ENCODE measurements at regions not wholly inside any gene's neighbourhood (a gene's known extent, or its start where the extent isn't known, plus 50 kb on each side); places are given as distances from the start of the nearest gene placed in this dataset.

DNA sequence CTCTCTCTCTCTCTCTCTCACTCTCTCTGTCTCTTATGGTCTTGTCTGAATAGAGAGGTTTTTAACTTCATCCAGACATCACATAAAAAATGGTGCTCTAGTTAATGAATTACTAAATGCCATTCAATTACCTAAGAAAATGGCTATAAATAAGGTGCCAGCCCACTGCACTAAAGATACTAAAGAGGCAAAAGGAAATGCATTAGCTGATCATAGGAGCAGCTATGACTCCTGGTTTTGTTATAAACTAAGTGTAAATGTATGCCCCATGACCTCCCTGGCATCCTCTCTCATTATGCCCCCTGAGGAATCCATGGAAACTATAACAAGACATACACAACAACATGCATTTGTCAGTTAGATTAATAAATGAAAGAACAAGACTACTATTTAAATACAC is 57.5 kb upstream of the PDC start:
- Histone ChIP-seq H3K27me3 (no peaks in the 10 kb centered on the region), H3K36me3 (no peaks in the 10 kb centered on the region), H3K4me3 (no peak overlapping the region), H3K9me3 (peaks cover 5% of the 10 kb centered on the region; the same call in 1 of the 2 replicates)
- DNase-seq: no peak

- H3K36me3 ChIP-seq: no peaks in the 10 kb centered on the region
- no peaks in the 10 kb centered on the region for H3K27me3 ChIP-seq
- no peaks in the 10 kb centered on the region; the same call in 1 of the 2 replicates for H3K9me3 ChIP-seq
Measured at GRCh38 chr1:186514367-186514766, 53.5 kb upstream of the PDC start.

GRCh38 chr1:186513526-186513925 is 52.6 kb upstream of the PDC start:
- no peaks in the 10 kb centered on the region for H3K27me3 ChIP-seq
- H3K9me3 ChIP-seq: no peaks in the 10 kb centered on the region; the same call in 1 of the 2 replicates
- H3K36me3 ChIP-seq: no peaks in the 10 kb centered on the region
- H3K4me3 ChIP-seq: no peak overlapping the region
- DNase-seq: no peak

More at GRCh38 chr1:186514367-186514766, 53.5 kb upstream of the PDC start:
- H3K4me3 ChIP-seq: no peak overlapping the region
- DNase-seq: no peak

DNA sequence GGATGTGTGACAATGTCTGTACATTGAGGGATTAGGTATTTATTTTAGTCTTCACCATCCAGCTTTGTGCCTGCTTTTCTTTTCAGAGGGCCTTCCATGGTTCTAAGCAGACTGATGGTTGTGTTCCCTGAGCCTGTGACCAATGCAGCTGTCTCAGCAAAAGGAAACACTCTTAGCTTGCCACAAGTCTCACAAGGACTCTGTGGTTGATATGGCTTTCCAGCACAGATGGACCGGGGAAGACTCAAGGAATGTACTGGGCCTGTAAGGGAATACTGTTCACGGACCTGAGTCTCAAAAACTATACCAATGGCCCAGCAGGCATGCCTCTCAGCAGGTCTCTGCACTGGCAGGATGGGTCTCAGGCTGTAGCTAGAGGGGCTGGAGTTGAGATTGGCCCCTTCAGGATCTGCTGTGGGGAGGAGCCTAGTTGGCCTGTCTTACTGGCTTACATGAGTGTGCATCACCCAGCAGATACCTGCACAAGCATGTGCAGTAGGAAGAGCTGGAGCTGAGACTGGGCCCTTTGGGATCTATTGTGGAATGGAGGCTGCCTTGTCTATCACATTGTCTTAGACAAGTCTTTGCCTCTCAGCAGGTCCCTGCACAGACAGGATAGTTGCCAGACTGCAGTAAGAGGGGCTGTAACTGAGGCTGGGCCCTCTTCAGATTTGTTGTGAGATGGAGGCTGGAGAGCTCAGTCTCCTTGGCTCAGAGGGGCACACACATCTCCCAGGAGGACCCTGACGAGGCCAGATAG is 52.0 kb upstream of the PDC start:
- Histone ChIP-seq H3K4me3 (no peak overlapping the region), H3K27me3 (no peaks in the 10 kb centered on the region), H3K36me3 (no peaks in the 10 kb centered on the region), H3K9me3 (no peaks in the 10 kb centered on the region; the same call in 1 of the 2 replicates)
- DNase-seq: no peak

DNA sequence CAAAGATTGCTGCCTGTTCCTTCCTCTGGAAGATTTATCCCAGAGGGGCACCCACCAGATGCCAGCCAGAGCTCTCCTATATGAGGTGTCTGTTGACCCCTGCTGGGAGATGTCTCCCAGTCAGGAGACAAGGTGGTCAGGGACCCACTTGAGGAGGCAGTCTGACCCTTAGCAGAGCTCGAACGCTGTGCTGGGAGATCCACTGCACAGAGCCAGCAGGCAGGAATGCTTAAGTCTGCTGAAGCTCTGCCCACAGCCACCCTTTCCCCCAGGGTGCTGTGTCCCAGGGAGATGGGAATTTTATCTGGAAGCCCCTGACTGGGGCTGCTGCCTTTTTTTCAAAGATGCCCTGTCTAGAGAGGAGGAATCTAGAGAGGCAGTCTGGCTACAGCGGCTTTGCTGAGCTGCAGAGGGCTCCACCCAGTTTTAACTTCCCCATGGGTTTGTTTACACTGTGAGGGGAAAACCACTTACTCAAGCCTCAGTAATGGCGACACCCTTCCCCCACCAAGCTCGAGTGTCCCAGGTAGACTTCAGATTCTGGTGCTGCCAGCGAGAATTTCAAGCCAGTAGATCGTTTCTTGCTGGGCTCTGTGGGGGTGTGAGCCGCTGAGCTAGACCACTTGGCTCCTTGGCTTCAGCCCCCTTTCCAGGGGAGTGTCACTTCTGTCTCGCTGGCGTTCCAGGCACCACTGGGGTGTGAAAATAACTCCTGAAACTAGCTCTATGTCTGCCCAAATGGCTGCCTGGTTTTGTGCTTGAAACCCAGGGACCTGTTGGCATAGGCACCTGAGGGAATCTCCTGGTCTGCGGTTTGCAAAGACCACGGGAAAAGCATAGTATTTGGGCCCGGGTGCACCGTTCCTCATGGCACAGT is 51.1 kb upstream of the PDC start:
- H3K36me3 ChIP-seq: no peaks in the 10 kb centered on the region
- no peak overlapping the region for H3K4me3 ChIP-seq
- H3K9me3 ChIP-seq: no peaks in the 10 kb centered on the region; the same call in 1 of the 2 replicates
- DNase-seq: no peak
- H3K27me3 ChIP-seq: no peaks in the 10 kb centered on the region

All from MG63 (cell line).